Activated CD8-positive, alpha-beta T cell treated with anti-CD3 and anti-CD28 coated beads for 36 hours (primary cell): ENCODE measurements at regions not wholly inside any gene's neighbourhood (a gene's known extent, or its start where the extent isn't known, plus 50 kb on each side); places are given as distances from the start of the nearest gene placed in this dataset.

Experiments used
- ATAC-seq: fragments of 200-7000 bp; cut with Tn5 transposase; one replicate; pipeline ENCODE4 v1.10.0; 2021; ENCODE audit warnings: mild to moderate bottlenecking, moderate library complexity
- CTCF ChIA-PET: fragments of 350-600 bp; sonication (Branson Sonifier 250); formaldehyde crosslinking; loops from one replicate; lab custom pipeline; 2021; ENCODE audit warnings: antibody characterized with exemption; lab: Charles Lee
- POLR2A ChIA-PET: fragments of 350-600 bp; sonication (Branson Sonifier 250); formaldehyde crosslinking; loops from one replicate; lab custom pipeline; 2021; ENCODE audit warnings: antibody characterized with exemption; lab: Charles Lee
- DNase-seq: peaks from one replicate; pipeline ENCODE4 v3.0.0-alpha.2; 2020
- H3K27ac Mint-ChIP-seq: one replicate; pipeline ENCODE4 v1.8.0; 2021; ENCODE audit warnings: mild to moderate bottlenecking, mixed read lengths
- H3K27me3 Mint-ChIP-seq: one replicate; pipeline ENCODE4 v1.8.0; 2021; ENCODE audit warnings: mixed read lengths
- H3K36me3 Mint-ChIP-seq: one replicate; pipeline ENCODE4 v1.8.0; 2021; ENCODE audit warnings: low read depth, mixed read lengths
- H3K4me1 Mint-ChIP-seq: one replicate; pipeline ENCODE4 v1.8.0; 2021; ENCODE audit warnings: low read depth, mixed read lengths
- H3K4me3 Mint-ChIP-seq: one replicate; pipeline ENCODE4 v1.8.0; 2021; ENCODE audit warnings: mild to moderate bottlenecking, moderate library complexity, mixed read lengths
- H3K9me3 Mint-ChIP-seq: one replicate; pipeline ENCODE4 v1.8.0; 2021; ENCODE audit warnings: mixed read lengths
- intact Hi-C: fragments of 100-400 bp; cut with micrococcal nuclease; formaldehyde crosslinking; loops from one replicate; pipeline ENCODE4 v1.10.0; 2022
- TF ChIP-seq, protein P1 (sequence below): fragments of 200-600 bp; IDR thresholded peaks from one replicate; pipeline ENCODE4 v1.8.0; 2022; ENCODE audit warnings: antibody characterized with exemption, mild to moderate bottlenecking

DNA sequence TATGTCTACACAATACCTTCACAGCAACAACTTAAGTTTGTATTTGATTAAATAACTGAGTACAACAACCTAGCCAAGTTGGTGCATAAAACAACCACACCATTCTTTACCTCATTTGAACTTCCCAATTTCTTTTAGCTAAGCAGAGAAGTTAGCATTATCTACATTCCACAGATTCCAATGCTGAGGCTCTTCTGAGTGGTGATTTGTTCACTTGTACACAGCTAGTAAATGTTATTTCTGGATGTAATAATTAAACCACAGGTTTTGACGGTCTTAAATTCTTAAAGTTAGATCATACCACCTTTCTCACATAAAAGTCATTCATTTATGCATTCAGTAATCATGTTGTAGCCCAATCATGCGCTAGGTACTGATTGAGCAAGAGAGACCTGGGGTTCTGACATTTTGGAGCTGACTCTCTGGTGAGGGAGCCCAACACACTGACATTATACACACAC is 102.5 kb downstream of the SST start:
- CTCF ChIA-PET, result interaction anchor here (1.9 to 2.9 kb wide), 2 partner anchors 112 to 248 kb away, joined by 5 to 7 read pairs; no protein-coding TSS in a partner anchor
- TF ChIP-seq, protein P1, sequence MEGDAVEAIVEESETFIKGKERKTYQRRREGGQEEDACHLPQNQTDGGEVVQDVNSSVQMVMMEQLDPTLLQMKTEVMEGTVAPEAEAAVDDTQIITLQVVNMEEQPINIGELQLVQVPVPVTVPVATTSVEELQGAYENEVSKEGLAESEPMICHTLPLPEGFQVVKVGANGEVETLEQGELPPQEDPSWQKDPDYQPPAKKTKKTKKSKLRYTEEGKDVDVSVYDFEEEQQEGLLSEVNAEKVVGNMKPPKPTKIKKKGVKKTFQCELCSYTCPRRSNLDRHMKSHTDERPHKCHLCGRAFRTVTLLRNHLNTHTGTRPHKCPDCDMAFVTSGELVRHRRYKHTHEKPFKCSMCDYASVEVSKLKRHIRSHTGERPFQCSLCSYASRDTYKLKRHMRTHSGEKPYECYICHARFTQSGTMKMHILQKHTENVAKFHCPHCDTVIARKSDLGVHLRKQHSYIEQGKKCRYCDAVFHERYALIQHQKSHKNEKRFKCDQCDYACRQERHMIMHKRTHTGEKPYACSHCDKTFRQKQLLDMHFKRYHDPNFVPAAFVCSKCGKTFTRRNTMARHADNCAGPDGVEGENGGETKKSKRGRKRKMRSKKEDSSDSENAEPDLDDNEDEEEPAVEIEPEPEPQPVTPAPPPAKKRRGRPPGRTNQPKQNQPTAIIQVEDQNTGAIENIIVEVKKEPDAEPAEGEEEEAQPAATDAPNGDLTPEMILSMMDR, result no peak

DNA sequence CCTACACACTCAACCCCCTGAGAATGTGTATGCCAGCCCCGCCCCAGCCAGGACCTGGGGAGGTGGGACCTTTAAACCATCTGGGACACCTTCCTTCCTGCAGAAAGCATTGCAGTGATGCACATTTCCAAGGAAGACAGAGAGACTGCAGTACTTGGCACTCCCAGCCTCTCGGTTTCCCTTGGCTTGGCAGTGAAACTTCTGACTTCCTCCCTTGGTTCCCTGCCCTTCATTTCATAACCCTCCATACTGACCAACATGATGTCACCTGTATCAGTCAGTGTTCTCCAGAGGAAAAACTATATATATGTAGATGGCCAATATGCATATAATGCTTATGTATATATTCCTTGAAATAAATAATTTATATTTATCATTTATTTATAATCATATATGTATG is 103.2 kb downstream of the SST start:
- intact Hi-C loops, result no loop called here
- no peak overlapping the region for H3K27ac Mint-ChIP-seq
- TF ChIP-seq, protein P1, result no peak
- POLR2A ChIA-PET, result no interaction called here
- CTCF ChIA-PET, result interaction anchor here (1.9 to 2.9 kb wide), 2 partner anchors 112 to 248 kb away, joined by 5 to 7 read pairs; no protein-coding TSS in a partner anchor
- H3K4me3 Mint-ChIP-seq, result no peak overlapping the region
- no peak for DNase-seq
- ATAC-seq, result no peak
- H3K4me1 Mint-ChIP-seq, result no peaks in the 10 kb centered on the region
- peaks cover 18% of the 10 kb centered on the region for H3K27me3 Mint-ChIP-seq
- H3K36me3 Mint-ChIP-seq, result no peaks in the 10 kb centered on the region
- H3K9me3 Mint-ChIP-seq, result no peaks in the 10 kb centered on the region

More for the DNA sequence above, 102.5 kb downstream of the SST start:
- intact Hi-C loops, result no loop called here
- H3K27ac Mint-ChIP-seq, result no peak overlapping the region
- no peak overlapping the region for H3K4me3 Mint-ChIP-seq
- no peak for ATAC-seq
- POLR2A ChIA-PET, result no interaction called here
- H3K4me1 Mint-ChIP-seq, result no peaks in the 10 kb centered on the region
- no peaks in the 10 kb centered on the region for H3K9me3 Mint-ChIP-seq
- no peaks in the 10 kb centered on the region for H3K36me3 Mint-ChIP-seq
- no peak for DNase-seq
- peaks cover 20% of the 10 kb centered on the region for H3K27me3 Mint-ChIP-seq

DNA sequence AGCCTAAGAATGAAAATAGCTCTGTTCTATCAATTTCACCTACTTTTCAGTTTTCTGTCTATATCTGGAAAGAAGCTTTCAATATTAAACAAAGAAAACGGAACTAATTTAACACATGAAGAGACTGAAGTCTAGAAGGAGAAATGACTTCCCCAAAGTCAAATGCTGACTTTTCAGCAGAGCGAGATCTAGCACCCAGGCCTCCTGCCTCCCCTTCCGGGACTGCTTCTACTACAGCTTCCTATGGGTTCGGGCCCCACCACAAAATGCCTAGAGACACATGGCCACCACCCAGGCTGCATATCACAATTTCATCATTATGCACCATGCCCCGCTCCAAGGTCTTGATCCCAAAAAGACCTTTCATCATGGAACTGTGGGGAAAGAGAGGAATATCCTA is 104.5 kb downstream of the SST start:
- Mint-ChIP-seq H3K27me3 (peaks cover 18% of the 10 kb centered on the region), H3K36me3 (no peaks in the 10 kb centered on the region), H3K27ac (no peak overlapping the region), H3K4me1 (no peaks in the 10 kb centered on the region), H3K9me3 (no peaks in the 10 kb centered on the region), H3K4me3 (no peak overlapping the region)
- CTCF ChIA-PET, result interaction anchor here (1.8 to 3.1 kb wide), 4 partner anchors 17 to 247 kb away, joined by 4 to 12 read pairs (median 9); no protein-coding TSS in a partner anchor
- intact Hi-C loops, result no loop called here
- TF ChIP-seq, protein P1, result no peak
- POLR2A ChIA-PET, result no interaction called here
- DNase-seq (no peak), ATAC-seq (no peak)

DNA sequence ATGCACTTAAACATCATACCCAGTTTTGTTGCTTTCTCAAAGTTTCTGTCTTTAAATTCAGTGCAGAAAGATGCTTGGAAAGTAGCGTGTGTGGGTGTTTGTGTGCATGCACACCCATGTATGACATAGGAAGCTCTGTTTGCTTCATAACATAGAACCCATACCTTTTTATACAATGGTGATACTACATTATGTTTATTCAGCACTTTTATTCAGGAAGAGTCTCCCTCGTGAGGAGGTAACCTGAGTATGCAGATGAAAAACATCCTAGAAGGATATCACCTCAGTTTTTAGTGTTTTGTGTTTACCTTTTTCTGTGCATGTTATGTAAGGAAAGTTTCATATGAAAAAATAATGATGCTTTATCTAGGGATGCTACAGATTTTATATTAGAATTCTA is 111.2 kb downstream of the SST start:
- H3K4me1 Mint-ChIP-seq, result no peaks in the 10 kb centered on the region
- no peak overlapping the region for H3K27ac Mint-ChIP-seq
- intact Hi-C loops, result no loop called here
- ATAC-seq, result no peak
- no peaks in the 10 kb centered on the region for H3K36me3 Mint-ChIP-seq
- ChIA-PET POLR2A (no interaction called here), CTCF (no interaction called here)
- TF ChIP-seq, protein P1, result no peak
- H3K9me3 Mint-ChIP-seq, result no peaks in the 10 kb centered on the region
- H3K27me3 Mint-ChIP-seq, result peaks cover 11% of the 10 kb centered on the region
- H3K4me3 Mint-ChIP-seq, result no peak overlapping the region
- DNase-seq, result no peak

DNA sequence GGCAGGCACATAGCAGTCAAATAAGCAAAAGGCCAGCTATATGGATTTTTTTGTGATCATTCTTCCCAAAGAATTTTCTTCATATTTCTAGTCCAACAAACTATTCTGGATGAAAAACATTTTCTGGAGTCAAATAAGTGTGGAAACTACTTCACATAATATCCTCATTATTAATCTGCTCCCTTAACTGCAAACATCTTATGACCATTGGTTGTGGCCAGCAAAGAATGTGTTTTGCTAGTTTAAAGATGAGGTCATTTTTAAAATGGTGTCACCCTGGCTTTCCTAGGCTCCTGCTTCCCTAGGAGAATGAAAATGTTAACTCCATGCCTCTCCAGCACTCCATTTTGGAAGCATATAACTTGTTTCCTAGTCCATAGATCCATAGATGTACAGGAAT is 118.8 kb downstream of the SST start:
- CTCF ChIA-PET, result interaction anchor here (1.0 kb wide), 1 partner anchor 232 kb away, joined by 3 read pairs; no protein-coding TSS in a partner anchor
- TF ChIP-seq, protein P1, result no peak
- POLR2A ChIA-PET, result interaction anchor here (1.0 kb wide), 1 partner anchor 10 kb away, joined by 3 read pairs; no protein-coding TSS in a partner anchor

More for the DNA sequence above, 118.8 kb downstream of the SST start:
- DNase-seq, result no peak
- H3K27me3 Mint-ChIP-seq, result peaks cover 19% of the 10 kb centered on the region
- H3K36me3 Mint-ChIP-seq, result no peaks in the 10 kb centered on the region
- H3K4me1 Mint-ChIP-seq, result no peaks in the 10 kb centered on the region
- no peak overlapping the region for H3K4me3 Mint-ChIP-seq
- ATAC-seq, result no peak
- intact Hi-C loops, result no loop called here
- no peaks in the 10 kb centered on the region for H3K9me3 Mint-ChIP-seq
- H3K27ac Mint-ChIP-seq, result no peak overlapping the region
